Ovary (tissue), 3 donors: ENCODE measurements at regions not wholly inside any gene's neighbourhood (a gene's known extent, or its start where the extent isn't known, plus 50 kb on each side); places are given as distances from the start of the nearest gene placed in this dataset.

Experiments used
- EP300 ChIP-seq: sonication (generic); formaldehyde crosslinking; IDR thresholded peaks from one replicate; pipeline ENCODE4 v1.6.1; 2017; ENCODE audit warnings: antibody characterized with exemption
- POLR2A ChIP-seq: fragments of 450-650 bp; IDR thresholded peaks from one replicate; pipeline ENCODE4 v1.6.1; 2017; ENCODE audit warnings: antibody characterized with exemption, mild to moderate bottlenecking, moderate library complexity
- TF ChIP-seq, protein P1 (sequence below), 3 donors: fragments of 450-650 bp in 2 of 3; fragments of 200-600 bp in 1 of 3; IDR thresholded peaks; one replicate each; pipeline versions ENCODE4 v1.5.1 to v1.8.0; 2016 to 2022; ENCODE audit warnings: antibody characterized with exemption in 3 of 3, mild to moderate bottlenecking in 1 of 3
- donor health status: DM: no; HTN: no; CAD: no.

DNA sequence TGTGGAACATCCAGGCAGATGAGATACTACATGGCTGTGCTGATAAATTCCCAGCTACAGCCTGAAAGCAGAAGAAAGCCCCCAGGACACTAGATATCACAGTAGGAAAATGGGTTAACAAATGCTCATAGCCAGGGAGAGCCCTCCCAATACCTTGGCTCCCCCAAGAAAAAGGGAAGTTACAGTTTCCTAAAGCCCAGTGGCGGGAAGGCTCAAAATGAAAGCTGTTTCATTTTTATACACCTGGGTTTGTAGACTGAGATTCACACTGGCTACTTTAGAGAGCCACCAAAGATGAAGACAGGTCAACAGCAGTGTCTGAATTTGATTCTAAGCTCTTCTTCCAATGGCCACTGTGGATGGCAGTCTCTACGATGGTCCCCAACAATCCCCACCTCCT lies 55.0 kb upstream of the TOPAZ1 start:
- TF ChIP-seq, protein P1, sequence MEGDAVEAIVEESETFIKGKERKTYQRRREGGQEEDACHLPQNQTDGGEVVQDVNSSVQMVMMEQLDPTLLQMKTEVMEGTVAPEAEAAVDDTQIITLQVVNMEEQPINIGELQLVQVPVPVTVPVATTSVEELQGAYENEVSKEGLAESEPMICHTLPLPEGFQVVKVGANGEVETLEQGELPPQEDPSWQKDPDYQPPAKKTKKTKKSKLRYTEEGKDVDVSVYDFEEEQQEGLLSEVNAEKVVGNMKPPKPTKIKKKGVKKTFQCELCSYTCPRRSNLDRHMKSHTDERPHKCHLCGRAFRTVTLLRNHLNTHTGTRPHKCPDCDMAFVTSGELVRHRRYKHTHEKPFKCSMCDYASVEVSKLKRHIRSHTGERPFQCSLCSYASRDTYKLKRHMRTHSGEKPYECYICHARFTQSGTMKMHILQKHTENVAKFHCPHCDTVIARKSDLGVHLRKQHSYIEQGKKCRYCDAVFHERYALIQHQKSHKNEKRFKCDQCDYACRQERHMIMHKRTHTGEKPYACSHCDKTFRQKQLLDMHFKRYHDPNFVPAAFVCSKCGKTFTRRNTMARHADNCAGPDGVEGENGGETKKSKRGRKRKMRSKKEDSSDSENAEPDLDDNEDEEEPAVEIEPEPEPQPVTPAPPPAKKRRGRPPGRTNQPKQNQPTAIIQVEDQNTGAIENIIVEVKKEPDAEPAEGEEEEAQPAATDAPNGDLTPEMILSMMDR (IDR thresholded peaks at IDR 0.05) = no peak
- TF ChIP-seq POLR2A (no peak), EP300 (no peak)
